Naive B cell (primary cell): ENCODE measurements at regions not wholly inside any gene's neighbourhood (a gene's known extent, or its start where the extent isn't known, plus 50 kb on each side); places are given as distances from the start of the nearest gene placed in this dataset.

Experiments
- ATAC-seq, 2 donors: fragments of 150-1000 bp; cut with Tn5 transposase; 2 replicates each; pipeline ENCODE4 v1.10.0; 2021; ENCODE audit warnings: low read depth in 2 of 2, mild to moderate bottlenecking in 2 of 2, moderate library complexity in 2 of 2
- DNase-seq: peaks from one replicate; pipeline ENCODE4 v3.0.0; 2022
- H3K27ac Mint-ChIP-seq, 6 donors: one replicate each; pipeline ENCODE4 v1.8.0; 2020 to 2022; ENCODE audit warnings: mild to moderate bottlenecking in 6 of 6, mixed read lengths in 6 of 6, moderate library complexity in 5 of 6, inconsistent platforms in 2 of 6
- H3K27me3 Mint-ChIP-seq, 3 donors: one replicate each; pipeline ENCODE4 v1.8.0; 2021 to 2022; ENCODE audit warnings: mixed read lengths in 3 of 3, mild to moderate bottlenecking in 1 of 3
- H3K36me3 Mint-ChIP-seq, 2 donors: one replicate each; pipeline ENCODE4 v1.8.0; 2020 to 2022; ENCODE audit warnings: mixed read lengths in 2 of 2, inconsistent platforms in 1 of 2, mild to moderate bottlenecking in 1 of 2
- H3K4me1 Mint-ChIP-seq, 3 donors: one replicate each; pipeline ENCODE4 v1.8.0; 2020 to 2022; ENCODE audit warnings: mixed read lengths in 3 of 3, inconsistent platforms in 1 of 3, mild to moderate bottlenecking in 1 of 3, moderate library complexity in 1 of 3
- H3K4me3 Mint-ChIP-seq, 8 donors: one replicate each; pipeline ENCODE4 v1.8.0; 2020 to 2022; ENCODE audit warnings: mild to moderate bottlenecking in 8 of 8, mixed read lengths in 8 of 8, moderate library complexity in 8 of 8, inconsistent platforms in 2 of 8
- H3K9me3 Mint-ChIP-seq, 7 donors: one replicate each; pipeline ENCODE4 v1.8.0; 2020 to 2022; ENCODE audit warnings: mixed read lengths in 7 of 7, mild to moderate bottlenecking in 5 of 7, inconsistent platforms in 2 of 7, moderate library complexity in 1 of 7

GRCh38 chr5:68551436-68551835 is 335.9 kb downstream of the PIK3R1 start:
- no peak overlapping the region for H3K4me3 Mint-ChIP-seq
- ATAC-seq (no peak), DNase-seq (no peak)
- H3K4me1 Mint-ChIP-seq, result peaks cover 0 to 7% (median 4%) of the 10 kb centered on the region in 3 donors
- H3K36me3 Mint-ChIP-seq, result no peaks in the 10 kb centered on the region
- H3K9me3 Mint-ChIP-seq, result peaks cover 0 to 7% (median 0%) of the 10 kb centered on the region in 7 donors
- no peak overlapping the region for H3K27ac Mint-ChIP-seq
- H3K27me3 Mint-ChIP-seq, result peaks cover 0 to 9% (median 0%) of the 10 kb centered on the region in 3 donors

- Mint-ChIP-seq H3K9me3 (peaks cover 0 to 7% (median 0%) of the 10 kb centered on the region in 7 donors), H3K36me3 (no peaks in the 10 kb centered on the region), H3K27me3 (peaks cover 0 to 9% (median 0%) of the 10 kb centered on the region in 3 donors), H3K27ac (no peak overlapping the region), H3K4me1 (peaks cover 0 to 7% (median 0%) of the 10 kb centered on the region in 3 donors), H3K4me3 (no peak overlapping the region)
- DNase-seq (no peak), ATAC-seq (no peak)
Observed at GRCh38 chr5:68554571-68555279, 339.2 kb downstream of the PIK3R1 start.

DNA sequence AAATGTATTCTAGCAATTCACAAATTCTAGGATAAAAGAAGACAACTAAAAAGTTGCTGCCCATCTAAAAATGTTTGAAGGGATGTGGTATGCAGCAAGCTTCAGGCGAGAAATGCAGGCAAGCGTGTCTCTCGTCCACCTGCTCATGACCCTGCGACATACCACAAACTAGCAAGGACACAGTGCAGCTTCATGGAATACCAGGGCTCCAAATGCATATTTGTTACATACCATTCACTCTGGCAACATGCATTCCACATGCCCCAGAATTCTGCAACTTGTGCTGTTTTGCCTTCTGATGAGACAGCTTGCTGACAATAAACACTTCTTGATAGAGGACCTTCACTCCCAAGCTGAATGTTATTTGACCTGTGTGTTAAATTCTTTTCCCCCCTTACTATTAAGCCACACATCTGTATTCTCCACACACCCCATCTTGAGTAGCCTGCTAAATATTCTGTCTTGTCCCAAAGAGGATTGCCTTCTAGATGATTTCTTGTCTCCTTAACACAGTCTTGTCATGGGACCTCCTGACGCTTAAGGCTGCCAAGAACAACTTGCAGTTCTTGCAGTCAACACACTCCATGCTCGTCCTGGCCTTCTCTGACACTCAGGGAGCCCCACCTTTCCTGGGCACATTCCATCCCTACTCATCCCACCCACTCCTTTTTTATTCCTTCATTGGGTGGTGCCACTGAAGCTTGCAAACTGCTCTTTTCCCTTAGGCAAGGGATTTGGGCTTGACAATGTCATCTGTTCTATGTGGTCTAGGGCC is 340.5 kb downstream of the PIK3R1 start:
- no peaks in the 10 kb centered on the region for H3K36me3 Mint-ChIP-seq
- H3K4me3 Mint-ChIP-seq, result no peak overlapping the region
- ATAC-seq, result no peak
- H3K27ac Mint-ChIP-seq, result no peak overlapping the region
- peaks cover 0 to 7% (median 0%) of the 10 kb centered on the region in 7 donors for H3K9me3 Mint-ChIP-seq
- DNase-seq, result no peak
- H3K27me3 Mint-ChIP-seq, result peaks cover 0 to 6% (median 0%) of the 10 kb centered on the region in 3 donors
- peaks cover 0 to 7% (median 0%) of the 10 kb centered on the region in 3 donors for H3K4me1 Mint-ChIP-seq

- Mint-ChIP-seq H3K4me3 (no peak overlapping the region), H3K27ac (no peak overlapping the region), H3K27me3 (no peaks in the 10 kb centered on the region), H3K36me3 (no peaks in the 10 kb centered on the region), H3K4me1 (peaks cover 0 to 10% (median 3%) of the 10 kb centered on the region in 3 donors), H3K9me3 (peaks cover 0 to 3% (median 0%) of the 10 kb centered on the region in 7 donors)
- DNase-seq (no peak), ATAC-seq (no peak)
Observed at GRCh38 chr5:68557162-68557936, 341.8 kb downstream of the PIK3R1 start.

- ATAC-seq, result no peak
- no peaks in the 10 kb centered on the region for H3K36me3 Mint-ChIP-seq
Observed at GRCh38 chr5:68562308-68562707, 346.8 kb downstream of the PIK3R1 start.

DNA sequence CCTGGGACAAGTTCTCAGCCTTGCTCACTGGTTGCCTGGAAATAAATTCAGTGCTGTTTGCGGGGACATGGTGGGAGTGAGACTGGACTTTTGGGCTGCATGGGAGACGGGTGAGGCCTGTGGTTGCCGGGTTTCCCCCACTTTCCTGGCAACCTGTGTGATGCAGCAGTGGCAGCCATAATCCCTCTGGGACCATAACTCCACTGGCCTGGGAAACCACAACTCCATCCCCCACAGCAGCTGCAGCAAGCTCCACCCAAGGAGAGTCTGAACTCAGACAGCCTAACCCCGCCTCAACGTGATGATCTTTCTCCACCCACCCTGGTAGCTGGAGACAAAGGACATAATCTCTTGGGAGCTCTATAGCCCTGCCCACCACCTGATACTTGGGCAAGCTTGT is 349.9 kb downstream of the PIK3R1 start:
- Mint-ChIP-seq H3K27me3 (peaks cover 0 to 18% (median 0%) of the 10 kb centered on the region in 3 donors), H3K36me3 (no peaks in the 10 kb centered on the region), H3K4me1 (peaks cover 20 to 23% (median 20%) of the 10 kb centered on the region in 3 donors), H3K9me3 (peaks cover 0 to 14% (median 5%) of the 10 kb centered on the region in 7 donors), H3K4me3 (peak overlapping the region in 6 of 8 donors; percentile 8 to 79 (median 41)), H3K27ac (peak overlapping the region; percentile 1 to 94 (median 86))
- DNase-seq (peak; percentile 57), ATAC-seq (peak; percentile 88 to 94)

More at GRCh38 chr5:68562308-68562707, 346.8 kb downstream of the PIK3R1 start:
- peaks cover 0 to 12% (median 2%) of the 10 kb centered on the region in 7 donors for H3K9me3 Mint-ChIP-seq
- H3K27me3 Mint-ChIP-seq, result no peaks in the 10 kb centered on the region
- H3K27ac Mint-ChIP-seq, result peak overlapping the region in 1 of 6 donors; percentile 9
- no peak for DNase-seq
- peaks cover 20 to 23% (median 20%) of the 10 kb centered on the region in 3 donors for H3K4me1 Mint-ChIP-seq
- no peak overlapping the region for H3K4me3 Mint-ChIP-seq

- H3K27ac Mint-ChIP-seq, result peak overlapping the region in 1 of 6 donors; percentile 66
- no peaks in the 10 kb centered on the region for H3K4me1 Mint-ChIP-seq
- H3K36me3 Mint-ChIP-seq, result peaks cover 13 to 21% of the 10 kb centered on the region in 2 donors
- H3K9me3 Mint-ChIP-seq, result peaks cover 14 to 30% (median 22%) of the 10 kb centered on the region in 7 donors
- no peak for ATAC-seq
- peaks cover 0 to 14% (median 0%) of the 10 kb centered on the region in 3 donors for H3K27me3 Mint-ChIP-seq
- no peak for DNase-seq
- H3K4me3 Mint-ChIP-seq, result no peak overlapping the region
Observed at GRCh38 chr5:68576805-68577204, 361.2 kb downstream of the PIK3R1 start.

- H3K36me3 Mint-ChIP-seq, result peaks cover 0 to 10% of the 10 kb centered on the region in 2 donors
- H3K27ac Mint-ChIP-seq, result no peak overlapping the region
- peaks cover 6 to 13% (median 8%) of the 10 kb centered on the region in 7 donors for H3K9me3 Mint-ChIP-seq
- ATAC-seq, result no peak
- peaks cover 0 to 6% (median 4%) of the 10 kb centered on the region in 3 donors for H3K4me1 Mint-ChIP-seq
- DNase-seq, result no peak
- peaks cover 0 to 14% (median 0%) of the 10 kb centered on the region in 3 donors for H3K27me3 Mint-ChIP-seq
- no peak overlapping the region for H3K4me3 Mint-ChIP-seq
Observed at GRCh38 chr5:68582284-68582683, 366.7 kb downstream of the PIK3R1 start.

- no peak for ATAC-seq
- Mint-ChIP-seq H3K27me3 (no peaks in the 10 kb centered on the region), H3K9me3 (peaks cover 0 to 3% (median 0%) of the 10 kb centered on the region in 7 donors), H3K4me1 (peaks cover 0 to 6% (median 4%) of the 10 kb centered on the region in 3 donors), H3K27ac (no peak overlapping the region), H3K4me3 (peak overlapping the region in 1 of 8 donors; percentile 62), H3K36me3 (no peaks in the 10 kb centered on the region)
- no peak for DNase-seq
Observed at GRCh38 chr5:68587171-68587570, 371.6 kb downstream of the PIK3R1 start.

- H3K4me1 Mint-ChIP-seq, result no peaks in the 10 kb centered on the region
- peaks cover 0 to 4% (median 0%) of the 10 kb centered on the region in 3 donors for H3K27me3 Mint-ChIP-seq
- no peak for ATAC-seq
- H3K9me3 Mint-ChIP-seq, result peaks cover 0 to 8% (median 2%) of the 10 kb centered on the region in 7 donors
- DNase-seq, result no peak
- H3K27ac Mint-ChIP-seq, result no peak overlapping the region
- no peaks in the 10 kb centered on the region for H3K36me3 Mint-ChIP-seq
- H3K4me3 Mint-ChIP-seq, result no peak overlapping the region
Observed at GRCh38 chr5:68591850-68592249, 376.3 kb downstream of the PIK3R1 start.

DNA sequence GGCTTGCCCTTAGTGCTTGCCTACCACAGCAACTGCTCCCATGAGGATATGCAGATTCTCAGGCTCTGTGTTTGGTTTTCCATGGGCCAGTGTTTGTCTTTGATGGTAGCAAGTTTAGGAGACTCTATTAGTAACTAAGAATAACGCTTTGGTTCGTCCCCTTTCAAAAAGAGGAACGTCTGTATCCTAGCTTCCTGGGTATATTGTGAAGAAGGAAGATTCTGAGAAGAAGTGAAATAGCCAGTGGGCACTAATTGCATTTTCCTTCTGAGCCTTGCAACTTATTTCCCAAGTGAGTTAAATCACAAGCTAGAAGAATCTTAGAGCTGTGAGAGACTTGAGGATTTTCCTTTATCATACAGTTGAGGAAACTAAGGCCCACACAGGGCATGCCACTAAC is 376.8 kb downstream of the PIK3R1 start:
- no peaks in the 10 kb centered on the region for H3K36me3 Mint-ChIP-seq
- H3K27ac Mint-ChIP-seq, result no peak overlapping the region
- peaks cover 0 to 4% (median 0%) of the 10 kb centered on the region in 3 donors for H3K27me3 Mint-ChIP-seq
- H3K4me3 Mint-ChIP-seq, result no peak overlapping the region
- no peaks in the 10 kb centered on the region for H3K4me1 Mint-ChIP-seq
- ATAC-seq, result no peak
- H3K9me3 Mint-ChIP-seq, result peaks cover 0 to 8% (median 2%) of the 10 kb centered on the region in 7 donors
- DNase-seq, result no peak

- H3K27ac Mint-ChIP-seq, result no peak overlapping the region
- H3K4me3 Mint-ChIP-seq, result no peak overlapping the region
- peaks cover 0 to 8% (median 2%) of the 10 kb centered on the region in 7 donors for H3K9me3 Mint-ChIP-seq
- H3K27me3 Mint-ChIP-seq, result peaks cover 0 to 9% (median 0%) of the 10 kb centered on the region in 3 donors
- no peaks in the 10 kb centered on the region for H3K4me1 Mint-ChIP-seq
- DNase-seq (no peak), ATAC-seq (no peak)
- H3K36me3 Mint-ChIP-seq, result no peaks in the 10 kb centered on the region
Observed at GRCh38 chr5:68593211-68593671, 377.7 kb downstream of the PIK3R1 start.

- DNase-seq, result no peak
- peaks cover 18 to 58% (median 40%) of the 10 kb centered on the region in 7 donors for H3K9me3 Mint-ChIP-seq
- H3K4me3 Mint-ChIP-seq, result no peak overlapping the region
- H3K27ac Mint-ChIP-seq, result no peak overlapping the region
- peaks cover 0 to 16% (median 8%) of the 10 kb centered on the region in 3 donors for H3K27me3 Mint-ChIP-seq
- ATAC-seq, result no peak
- peaks cover 5 to 8% (median 6%) of the 10 kb centered on the region in 3 donors for H3K4me1 Mint-ChIP-seq
- H3K36me3 Mint-ChIP-seq, result peaks cover 5 to 38% of the 10 kb centered on the region in 2 donors
Observed at GRCh38 chr5:68612972-68613371, 397.4 kb downstream of the PIK3R1 start.
